Endothelial cell of umbilical vein (primary cell): ENCODE measurements at regions not wholly inside any gene's neighbourhood (a gene's known extent, or its start where the extent isn't known, plus 50 kb on each side); places are given as distances from the start of the nearest gene placed in this dataset.

Experiments used
- BruUV-seq: library from RNA; stranded (reverse); fragments of 400-500 nt; replicated peaks from 2 replicates; lab custom pipeline; 2021; lab: Mats Ljungman, UMichigan
- CTCF ChIA-PET: fragments of 300-600, 350-600 bp; sonication (Branson Sonifier 250); formaldehyde crosslinking; loops from one replicate; lab custom pipeline; 2021; ENCODE audit warnings: antibody characterized with exemption, inconsistent platforms; lab: Charles Lee
- POLR2A ChIA-PET: fragments of 300-600, 350-600 bp; sonication (Branson Sonifier 250); formaldehyde crosslinking; loops from one replicate; lab custom pipeline; 2021; ENCODE audit warnings: antibody characterized with exemption, inconsistent platforms; lab: Charles Lee
- DNase-seq: peaks from one replicate; pipeline ENCODE4 v3.0.0-alpha.2; 2011; ENCODE audit warnings: low read depth, low spot score
- FAIRE-seq: peaks from 2 replicates; lab custom pipeline; 2011; peaks lifted over from hg19 to GRCh38; lab: Jason Lieb, UNC
- H2AFZ ChIP-seq: 2 replicates; pipeline ENCODE4 v1.6.0; 2012; ENCODE audit warnings: low read depth, low read length, control low read depth, inconsistent platforms
- H3K27ac ChIP-seq: 2 replicates; pipeline ENCODE4 v1.5.1; 2011; ENCODE audit warnings: low read depth, mild to moderate bottlenecking, control low read depth, low read length, moderate library complexity; ENCODE audit not compliant: insufficient read depth
- H3K27me3 ChIP-seq, 2 experiments: 2 replicates each; pipeline versions ENCODE4 v1.6.0 to v1.6.1; 2011; ENCODE audit warnings: low read length in 2 of 2, mixed read lengths in 1 of 2; ENCODE audit not compliant: control insufficient read depth in 2 of 2, insufficient read depth in 2 of 2
- H3K36me3 ChIP-seq, 2 experiments: 2 replicates in 1 of 2; 3 replicates in 1 of 2; pipeline ENCODE4 v1.5.1; 2011; ENCODE audit warnings: low read length in 2 of 2, mild to moderate bottlenecking in 1 of 2, moderate library complexity in 1 of 2; ENCODE audit not compliant: control insufficient read depth in 2 of 2, insufficient read depth in 2 of 2; ENCODE audit errors: extremely low read depth in 1 of 2
- H3K4me1 ChIP-seq: 3 replicates; pipeline ENCODE4 v1.5.1; 2011; ENCODE audit warnings: mild to moderate bottlenecking, low read length; ENCODE audit not compliant: control insufficient read depth, insufficient read depth; ENCODE audit errors: extremely low read depth
- H3K4me2 ChIP-seq: 2 replicates; pipeline ENCODE4 v1.6.1; 2011; ENCODE audit warnings: low read length, control low read depth, mixed read lengths; ENCODE audit not compliant: insufficient read depth
- H3K4me3 ChIP-seq, 3 experiments: fragments of 200-600 bp in 1 of 3; sonication (generic), shearing (Covaris generic) in 1 of 3; replicated peaks in 1 of 3; 2 replicates each; pipeline ENCODE4 v1.5.1; 2011 to 2016; ENCODE audit warnings: control low read depth in 3 of 3, low read length in 3 of 3, mild to moderate bottlenecking in 2 of 3, inconsistent platforms in 1 of 3, low read depth in 1 of 3, moderate library complexity in 1 of 3; ENCODE audit not compliant: insufficient read depth in 1 of 3
- H3K79me2 ChIP-seq: 2 replicates; pipeline ENCODE4 v1.6.0; 2012; ENCODE audit warnings: low read length, inconsistent platforms; ENCODE audit not compliant: control insufficient read depth, insufficient read depth
- H3K9ac ChIP-seq: replicated peaks from 2 replicates; pipeline ENCODE3; 2011; ENCODE audit warnings: low read length, control low read depth; ENCODE audit not compliant: insufficient read depth; ENCODE audit errors: extremely low read depth
- H3K9me1 ChIP-seq: replicated peaks from 3 replicates; pipeline ENCODE4 v1.6.0; 2011; ENCODE audit warnings: mild to moderate bottlenecking, low read length; ENCODE audit not compliant: control insufficient read depth, insufficient read depth; ENCODE audit errors: extremely low read depth
- H3K9me3 ChIP-seq: replicated peaks from 2 replicates; pipeline ENCODE4 v1.5.1; 2012; ENCODE audit warnings: low read length, inconsistent platforms; ENCODE audit not compliant: control insufficient read depth, insufficient read depth
- H4K20me1 ChIP-seq: replicated peaks from 2 replicates; pipeline ENCODE3; 2011; ENCODE audit warnings: mild to moderate bottlenecking, low read length; ENCODE audit not compliant: control insufficient read depth, insufficient read depth; ENCODE audit errors: extremely low read depth
- CTCF ChIP-seq, 2 donors: IDR thresholded peaks; 1 replicate in 1 of 2; 2 replicates in 1 of 2; pipeline ENCODE4 v1.5.1; 2011; ENCODE audit warnings: low read length in 2 of 2, mild to moderate bottlenecking in 2 of 2, moderate library complexity in 2 of 2, control low read depth in 1 of 2, inconsistent platforms in 1 of 2, low read depth in 1 of 2; ENCODE audit not compliant: insufficient read depth in 1 of 2; ENCODE audit errors: extremely low read depth in 1 of 2
- EZH2 ChIP-seq: IDR thresholded peaks from 2 replicates; pipeline ENCODE4 v1.6.1; 2012; ENCODE audit warnings: borderline replicate concordance, low read depth, mild to moderate bottlenecking, moderate library complexity, low read length, inconsistent platforms; ENCODE audit not compliant: severe bottlenecking
- FOS ChIP-seq: IDR thresholded peaks from 2 replicates; pipeline ENCODE4 v1.6.1; 2011; ENCODE audit warnings: mild to moderate bottlenecking, low read length, moderate library complexity, borderline replicate concordance; ENCODE audit not compliant: insufficient read depth
- GATA2 ChIP-seq: IDR thresholded peaks from 2 replicates; pipeline ENCODE4 v1.7.0; 2011; ENCODE audit warnings: low read depth, mild to moderate bottlenecking, moderate library complexity, mixed read lengths, low read length; ENCODE audit not compliant: insufficient read length, insufficient read depth
- JUN ChIP-seq: IDR thresholded peaks from 2 replicates; pipeline ENCODE4 v1.6.1; 2011; ENCODE audit warnings: borderline replicate concordance, low read depth; ENCODE audit not compliant: insufficient read length, insufficient read depth
- MAX ChIP-seq: IDR thresholded peaks from 2 replicates; pipeline ENCODE4 v1.6.1; 2011; ENCODE audit not compliant: insufficient read depth, insufficient read length
- MYC ChIP-seq: IDR thresholded peaks from one replicate; pipeline ENCODE4 v1.6.1; 2011; ENCODE audit warnings: mild to moderate bottlenecking, low read depth, low read length
- POLR2A ChIP-seq: IDR thresholded peaks from 2 replicates; pipeline ENCODE4 v1.6.1; 2012; ENCODE audit warnings: low read depth, mild to moderate bottlenecking, control low read depth, low read length
- POLR2AphosphoS5 ChIP-seq: IDR thresholded peaks from 2 replicates; pipeline ENCODE4 v1.6.1; 2012; ENCODE audit warnings: low read depth, mild to moderate bottlenecking, control low read depth, low read length, moderate library complexity; ENCODE audit not compliant: insufficient read depth
- dilution Hi-C: fragments of 300-500 bp; cut with MboI; formaldehyde crosslinking; loops from one replicate; pipeline ENCODE4 v1.15.0; 2019; ENCODE audit warnings: low sequenced_read_pairs; ENCODE audit not compliant: extremely low pct_ligation_motif_present
- intact Hi-C: fragments of 100-400 bp; cut with micrococcal nuclease; formaldehyde crosslinking; loops from one replicate; pipeline ENCODE4 v1.10.0; 2022

- Histone ChIP-seq H4K20me1 (no peaks in the 10 kb centered on the region), H3K27me3 (peaks cover 0 to 1% of the 10 kb centered on the region in 2 experiments), H3K4me2 (no peak overlapping the region), H2AFZ (no peak overlapping the region), H3K9me1 (no peaks in the 10 kb centered on the region), H3K79me2 (no peaks in the 10 kb centered on the region), H3K36me3 (no peaks in the 10 kb centered on the region), H3K9ac (no peak overlapping the region), H3K4me3 (no peak overlapping the region), H3K9me3 (no peaks in the 10 kb centered on the region), H3K27ac (no peak overlapping the region), H3K4me1 (no peaks in the 10 kb centered on the region)
- POLR2A ChIA-PET, result no interaction called here
- FAIRE-seq (no peak), DNase-seq (no peak)
- TF ChIP-seq EZH2, result no peak
- no peak for TF ChIP-seq CTCF (IDR thresholded peaks at IDR 0.05; ENCODE audit: extremely low read depth in 1 of 2, insufficient read depth in 1 of 2, low read depth in 1 of 2, low read length in 2 of 2)
- no peak for TF ChIP-seq POLR2AphosphoS5
- no peak for TF ChIP-seq MYC
- CTCF ChIA-PET, result no interaction called here
- intact Hi-C loops, result no loop called here
- dilution Hi-C loops, result no loop called here
- BruUV-seq, result no TSS peak
These were observed 124.4 kb upstream of the HMHB1 start for GRCh38 chr5:143687604-143688003.

GRCh38 chr5:143685246-143685815 is 126.6 kb upstream of the HMHB1 start:
- POLR2A ChIA-PET, result no interaction called here
- no peak overlapping the region for H3K27ac ChIP-seq
- H4K20me1 ChIP-seq, result no peaks in the 10 kb centered on the region
- H2AFZ ChIP-seq, result no peak overlapping the region
- no peak overlapping the region for H3K4me3 ChIP-seq
- no peaks in the 10 kb centered on the region for H3K36me3 ChIP-seq
- H3K9me3 ChIP-seq, result no peaks in the 10 kb centered on the region
- TF ChIP-seq MYC, result no peak
- no peak for TF ChIP-seq CTCF (IDR thresholded peaks at IDR 0.05; ENCODE audit: extremely low read depth in 1 of 2, insufficient read depth in 1 of 2, low read depth in 1 of 2, low read length in 2 of 2)
- TF ChIP-seq POLR2AphosphoS5, result no peak
- no peak for TF ChIP-seq EZH2
- no peak for TF ChIP-seq MAX
- TF ChIP-seq JUN, result no peak
- no peak for TF ChIP-seq FOS
- TF ChIP-seq GATA2, result no peak
- no peak for TF ChIP-seq POLR2A
- H3K4me2 ChIP-seq, result no peak overlapping the region
- no peaks in the 10 kb centered on the region for H3K79me2 ChIP-seq
- H3K9me1 ChIP-seq, result no peaks in the 10 kb centered on the region
- dilution Hi-C loops, result no loop called here
- CTCF ChIA-PET, result interaction anchor here (0.5 to 1.6 kb wide), 2 partner anchors 281 to 374 kb away, joined by 3 to 10 read pairs; partner anchors contain the start of gene NR3C1
- H3K9ac ChIP-seq, result no peak overlapping the region
- no peaks in the 10 kb centered on the region for H3K4me1 ChIP-seq
- FAIRE-seq, result no peak
- DNase-seq, result peak; percentile 5
- BruUV-seq, result no TSS peak
- peaks cover 0 to 1% of the 10 kb centered on the region in 2 experiments for H3K27me3 ChIP-seq
- intact Hi-C loops, result no loop called here
